ENCODE measurements at regions not wholly inside any gene's neighbourhood (a gene's known extent, or its start where the extent isn't known, plus 50 kb on each side); places are given as distances from the start of the nearest gene placed in this dataset.

- WGBS, 2 donors: 32 to 44% methylated on average over 9 of the region's 9 CpGs
- Histone ChIP-seq H3K4me3 (no peak overlapping the region), H3K9me3 (no peaks in the 10 kb centered on the region), H3K36me3 (replicated peaks in 1 of 2; ENCODE audit: insufficient read depth in 1 of 2, low read depth in 2 of 2) (no peaks in the 10 kb centered on the region), H3K4me1 (no peaks in the 10 kb centered on the region), H3K27ac (no peak overlapping the region), H3K27me3 (no peaks in the 10 kb centered on the region)
- DNase-seq: peak; percentile 17 to 33 (median 19)
- TF ChIP-seq POLR2A (IDR thresholded peaks at IDR 0.05): no peak
- no peak for TF ChIP-seq CTCF (IDR thresholded peaks at IDR 0.05)
- intact Hi-C loops (cut with DNase I): no loop called here
- no peak for ATAC-seq
These were observed 90.2 kb upstream of the TOX2 start for GRCh38 chr20:43824309-43825050.

- intact Hi-C loops (cut with DNase I): no loop called here
- Histone ChIP-seq H3K36me3 (replicated peaks in 1 of 2; ENCODE audit: insufficient read depth in 1 of 2, low read depth in 2 of 2) (no peaks in the 10 kb centered on the region), H3K27ac (no peak overlapping the region), H3K9me3 (no peaks in the 10 kb centered on the region), H3K4me1 (no peaks in the 10 kb centered on the region), H3K4me3 (no peak overlapping the region), H3K27me3 (no peaks in the 10 kb centered on the region)
- ATAC-seq: no peak
- TF ChIP-seq CTCF (IDR thresholded peaks at IDR 0.05): no peak
- TF ChIP-seq POLR2A (IDR thresholded peaks at IDR 0.05): no peak
- WGBS, 2 donors: 48 to 58% methylated on average over 3 of the region's 3 CpGs
- no peak for DNase-seq
These were observed 92.9 kb upstream of the TOX2 start for GRCh38 chr20:43821795-43822194.

GRCh38 chr20:43820731-43821330 lies 93.8 kb upstream of the TOX2 start:
- Histone ChIP-seq H3K4me3 (no peak overlapping the region), H3K4me1 (no peaks in the 10 kb centered on the region), H3K9me3 (no peaks in the 10 kb centered on the region), H3K36me3 (replicated peaks in 1 of 2; ENCODE audit: insufficient read depth in 1 of 2, low read depth in 2 of 2) (no peaks in the 10 kb centered on the region), H3K27me3 (no peaks in the 10 kb centered on the region), H3K27ac (no peak overlapping the region)
- DNase-seq (no peak), ATAC-seq (no peak)
- TF ChIP-seq POLR2A (IDR thresholded peaks at IDR 0.05) (no peak), CTCF (IDR thresholded peaks at IDR 0.05) (no peak)
- intact Hi-C loops (cut with DNase I): no loop called here
- WGBS, 2 donors: 74 to 77% methylated on average over 7 of the region's 7 CpGs

GRCh38 chr20:43812216-43812615 lies 85.4 kb upstream of the GTSF1L start:
- H3K4me3 ChIP-seq: no peak overlapping the region
- no peaks in the 10 kb centered on the region for H3K36me3 ChIP-seq (replicated peaks in 1 of 2; ENCODE audit: insufficient read depth in 1 of 2, low read depth in 2 of 2)
- no peaks in the 10 kb centered on the region for H3K4me1 ChIP-seq
- intact Hi-C loops (cut with DNase I): no loop called here
- H3K27ac ChIP-seq: no peak overlapping the region
- ATAC-seq: no peak
- no peak for TF ChIP-seq CTCF (IDR thresholded peaks at IDR 0.05)
- no peak for TF ChIP-seq POLR2A (IDR thresholded peaks at IDR 0.05)
- peaks cover 0 to 6% (median 0%) of the 10 kb centered on the region in 3 donors for H3K9me3 ChIP-seq
- no peak for DNase-seq
- H3K27me3 ChIP-seq: no peaks in the 10 kb centered on the region
